IMR-90 (cell line): ENCODE measurements at regions not wholly inside any gene's neighbourhood (a gene's known extent, or its start where the extent isn't known, plus 50 kb on each side); places are given as distances from the start of the nearest gene placed in this dataset.

Experiments used
- ATAC-seq: fragments of 200-7000 bp; cut with Tn5 transposase; 2 replicates; pipeline ENCODE4 v1.9.1; 2020; ENCODE audit warnings: low read depth, mild to moderate bottlenecking, moderate library complexity
- BruUV-seq: library from RNA; stranded (reverse); fragments of 400-500 nt; replicated peaks from 2 replicates; lab custom pipeline; 2021; lab: Mats Ljungman, UMichigan
- CTCF ChIA-PET: fragments of 300-600 bp; formaldehyde crosslinking; extraction: SDS; loops from one replicate; lab custom pipeline; 2021; ENCODE audit warnings: antibody characterized with exemption; lab: Yijun Ruan, JAX
- POLR2A ChIA-PET: fragments of 300-600 bp; sonication (Branson Sonifier 250); formaldehyde crosslinking; loops from one replicate; lab custom pipeline; 2022; ENCODE audit warnings: antibody characterized with exemption; ENCODE audit not compliant: unreplicated experiment; lab: Charles Lee
- DNase-seq: peaks from one replicate; pipeline ENCODE4 v3.0.0; 2013
- H2AFZ ChIP-seq: replicated peaks from 2 replicates; pipeline ENCODE3; 2013; ENCODE audit warnings: low read length, mild to moderate bottlenecking; ENCODE audit not compliant: poor library complexity
- H2AK5ac ChIP-seq: 2 replicates; pipeline ENCODE4 v1.6.1; 2013; ENCODE audit warnings: low read depth, low read length, inconsistent platforms
- H2AK9ac ChIP-seq: replicated peaks from 2 replicates; pipeline ENCODE3; 2013; ENCODE audit warnings: mild to moderate bottlenecking, low read depth, low read length, moderate library complexity; ENCODE audit not compliant: poor library complexity
- H2BK120ac ChIP-seq: 2 replicates; pipeline ENCODE4 v1.6.1; 2013; ENCODE audit warnings: low read depth, low read length, inconsistent platforms
- H2BK15ac ChIP-seq: 3 replicates; pipeline ENCODE4 v1.6.1; 2013; ENCODE audit warnings: low read depth, low read length, inconsistent platforms
- H2BK20ac ChIP-seq: 2 replicates; pipeline ENCODE4 v1.6.1; 2013; ENCODE audit warnings: low read depth, mild to moderate bottlenecking, inconsistent platforms, low read length, moderate library complexity
- H2BK5ac ChIP-seq: 2 replicates; pipeline ENCODE4 v1.6.1; 2013; ENCODE audit warnings: mild to moderate bottlenecking, low read depth, low read length, inconsistent platforms; ENCODE audit not compliant: poor library complexity, severe bottlenecking
- H3K14ac ChIP-seq: replicated peaks from 2 replicates; pipeline ENCODE4 v1.6.1; 2013; ENCODE audit warnings: low read depth, low read length, inconsistent platforms
- H3K18ac ChIP-seq: 2 replicates; pipeline ENCODE4 v1.6.1; 2013; ENCODE audit warnings: low read depth, low read length, control low read depth
- H3K23ac ChIP-seq: 2 replicates; pipeline ENCODE4 v1.6.1; 2013; ENCODE audit warnings: low read depth, low read length, inconsistent platforms
- H3K27ac ChIP-seq: 2 replicates; pipeline ENCODE4 v1.5.1; 2013; ENCODE audit warnings: mild to moderate bottlenecking, control low read depth, low read length; ENCODE audit not compliant: insufficient read depth
- H3K27me3 ChIP-seq: 2 replicates; pipeline ENCODE4 v1.6.1; 2013; ENCODE audit warnings: low read length; ENCODE audit not compliant: control insufficient read depth, insufficient read depth
- H3K36me3 ChIP-seq: 2 replicates; pipeline ENCODE4 v1.6.1; 2013; ENCODE audit warnings: low read length, mixed read lengths; ENCODE audit not compliant: control insufficient read depth, insufficient read depth
- H3K4ac ChIP-seq: 2 replicates; pipeline ENCODE4 v1.6.1; 2013; ENCODE audit warnings: low read depth, low read length, inconsistent platforms
- H3K4me1 ChIP-seq: 2 replicates; pipeline ENCODE4 v1.6.1; 2013; ENCODE audit warnings: low read length, mixed read lengths; ENCODE audit not compliant: control insufficient read depth, insufficient read depth
- H3K4me2 ChIP-seq: 2 replicates; pipeline ENCODE4 v1.6.1; 2013; ENCODE audit warnings: low read depth, mild to moderate bottlenecking, control low read depth, low read length, moderate library complexity
- H3K4me3 ChIP-seq: 2 replicates; pipeline ENCODE4 v1.5.1; 2013; ENCODE audit warnings: low read depth, mild to moderate bottlenecking, control low read depth, low read length, moderate library complexity; ENCODE audit not compliant: insufficient read depth
- H3K56ac ChIP-seq: 2 replicates; pipeline ENCODE4 v1.6.1; 2013; ENCODE audit warnings: low read length, inconsistent platforms; ENCODE audit not compliant: insufficient read depth; ENCODE audit errors: extremely low read depth
- H3K79me1 ChIP-seq, 2 experiments: 2 replicates each; pipeline ENCODE4 v1.6.1; 2013; ENCODE audit warnings: low read length in 2 of 2, inconsistent platforms in 1 of 2, low read depth in 1 of 2
- H3K9ac ChIP-seq: 2 replicates; pipeline ENCODE4 v1.6.1; 2013; ENCODE audit warnings: low read depth, low read length, control low read depth
- H3K9me1 ChIP-seq: 2 replicates; pipeline ENCODE4 v1.6.1; 2013; ENCODE audit warnings: low read length, inconsistent platforms; ENCODE audit not compliant: insufficient read depth
- H3K9me3 ChIP-seq: 2 replicates; pipeline ENCODE4 v1.6.1; 2013; ENCODE audit warnings: low read length; ENCODE audit not compliant: control insufficient read depth, insufficient read depth
- H4K20me1 ChIP-seq: 2 replicates; pipeline ENCODE4 v1.6.1; 2013; ENCODE audit warnings: low read length, inconsistent platforms; ENCODE audit not compliant: insufficient read depth
- H4K5ac ChIP-seq: 2 replicates; pipeline ENCODE4 v1.6.1; 2013; ENCODE audit warnings: mild to moderate bottlenecking, low read depth, low read length, control low read depth
- H4K8ac ChIP-seq, 2 experiments: 2 replicates each; pipeline ENCODE4 v1.6.1; 2013; ENCODE audit warnings: low read depth in 2 of 2, low read length in 2 of 2, control low read depth in 1 of 2, inconsistent platforms in 1 of 2
- H4K91ac ChIP-seq: 2 replicates; pipeline ENCODE4 v1.6.1; 2013; ENCODE audit warnings: low read depth, low read length, inconsistent platforms; ENCODE audit not compliant: insufficient read depth
- MAZ ChIP-seq: IDR thresholded peaks from 2 replicates; pipeline ENCODE4 v1.6.1; 2012; ENCODE audit warnings: low read depth, mild to moderate bottlenecking, low read length, improper control_type of control experiment, moderate library complexity, borderline replicate concordance
- RAD21 ChIP-seq: IDR thresholded peaks from 2 replicates; pipeline ENCODE4 v1.6.1; 2012; ENCODE audit warnings: low read length, improper control_type of control experiment
- SMC3 ChIP-seq: fragments of 150-350 bp; IDR thresholded peaks from 2 replicates; pipeline ENCODE4 v1.6.1; 2016; ENCODE audit warnings: low read depth, mild to moderate bottlenecking, antibody characterized with exemption, low read length, moderate library complexity
- WGBS, 2 experiments: methylation state at CpG; one replicate each; pipeline versions ENCODE4 v1.1.5 to v1.1.7; 2013; ENCODE audit warnings: missing lambda C conversion rate in 2 of 2; ENCODE audit not compliant: insufficient read length in 1 of 2; ENCODE audit errors: extremely low coverage in 2 of 2; 5-methylcytosine and 5-hydroxymethylcytosine counted together
- dilution Hi-C: fragments of 300-500 bp; cut with HindIII; formaldehyde crosslinking; loops from one replicate; pipeline ENCODE4 v1.14.3; 2018; ENCODE audit warnings: low sequenced_read_pairs; ENCODE audit not compliant: unreplicated experiment
- in situ Hi-C: fragments of 300-500 bp; cut with MboI; formaldehyde crosslinking; loops from 3 replicates; pipeline ENCODE4 v1.14.3; 2019; ENCODE audit warnings: low sequenced_read_pairs, inconsistent platforms, mixed read lengths
- intact Hi-C: fragments of 100-400 bp; cut with micrococcal nuclease; formaldehyde crosslinking; loops from 2 replicates; pipeline ENCODE4 v1.10.0; 2022

DNA sequence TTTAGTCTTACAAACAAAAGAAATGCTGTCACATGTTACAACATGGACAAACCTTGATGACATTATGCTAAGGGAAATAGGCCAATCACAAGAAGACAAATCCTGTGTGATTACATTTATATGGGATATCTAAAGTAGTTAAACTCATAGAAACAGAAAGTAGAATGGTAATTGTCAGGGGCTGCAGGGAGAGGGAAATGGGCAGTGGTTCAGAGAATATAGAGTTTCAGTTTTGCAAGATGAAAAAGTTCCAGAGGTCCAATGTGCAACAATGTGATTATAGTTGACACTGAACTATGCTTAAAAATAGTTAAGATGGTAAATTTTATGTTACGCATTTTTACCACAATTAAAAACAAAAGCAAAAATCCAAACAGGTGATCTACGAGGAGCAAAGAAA lies 265.5 kb downstream of the NDUFS4 start:
- Histone ChIP-seq H3K79me1 (no peaks in the 10 kb centered on the region), H2AK5ac (no peak overlapping the region), H2AK9ac (no peak overlapping the region), H3K23ac (no peak overlapping the region), H3K36me3 (no peaks in the 10 kb centered on the region), H4K5ac (no peak overlapping the region), H3K4me2 (no peak overlapping the region), H3K9me1 (no peaks in the 10 kb centered on the region), H3K27ac (no peak overlapping the region), H3K18ac (no peak overlapping the region), H2BK15ac (no peak overlapping the region), H3K4ac (no peak overlapping the region), H2BK120ac (no peak overlapping the region), H3K4me3 (no peak overlapping the region), H2BK5ac (no peak overlapping the region), H3K56ac (no peak overlapping the region), H2BK20ac (no peak overlapping the region), H3K27me3 (no peaks in the 10 kb centered on the region; the same call in 1 of the 2 replicates), H3K14ac (no peak overlapping the region), H3K9me3 (no peaks in the 10 kb centered on the region), H2AFZ (no peak overlapping the region), H4K91ac (no peak overlapping the region), H4K20me1 (no peaks in the 10 kb centered on the region), H3K4me1 (no peaks in the 10 kb centered on the region), H3K9ac (no peak overlapping the region), H4K8ac (no peak overlapping the region)
- BruUV-seq = no TSS peak
- ATAC-seq = no peak
- dilution Hi-C loops (no loop called here), intact Hi-C loops (no loop called here), in situ Hi-C loops (no loop called here)
- no peak for TF ChIP-seq SMC3
- TF ChIP-seq MAZ = no peak
- TF ChIP-seq RAD21 = no peak
- ChIA-PET CTCF (no interaction called here), POLR2A (no interaction called here)
- no CpG with 5 or more reads among the region's 2 CpGs for WGBS, 2 experiments
- DNase-seq = no peak
